Fibroblast of lung (primary cell): ENCODE measurements at regions not wholly inside any gene's neighbourhood (a gene's known extent, or its start where the extent isn't known, plus 50 kb on each side); places are given as distances from the start of the nearest gene placed in this dataset.

Source experiments
- CTCF ChIP-seq, 2 donors: IDR thresholded peaks in 1 of 2; conservative IDR thresholded peaks in 1 of 2; 1 replicate in 1 of 2; 2 replicates in 1 of 2; pipeline ENCODE4 v1.5.1; 2011 to 2012; ENCODE audit warnings: low read length in 2 of 2, control low read depth in 1 of 2, inconsistent platforms in 1 of 2, low read depth in 1 of 2, mild to moderate bottlenecking in 1 of 2
- EZH2 ChIP-seq: IDR thresholded peaks from 2 replicates; pipeline ENCODE4 v1.5.1; 2012; ENCODE audit warnings: low read length, control low read depth, mild to moderate bottlenecking; ENCODE audit errors: missing control alignments

- no peak for TF ChIP-seq CTCF (conservative IDR thresholded peaks at IDR 0.05 in 1 of 2, IDR thresholded peaks at IDR 0.05 in 1 of 2; ENCODE audit: low read depth in 1 of 2, low read length in 2 of 2)
- TF ChIP-seq EZH2, result no peak
Observed at GRCh38 chr16:85174871-85175723, 62.8 kb upstream of the CIBAR2 start.
